PFSK-1 (cell line): ENCODE measurements at regions not wholly inside any gene's neighbourhood (a gene's known extent, or its start where the extent isn't known, plus 50 kb on each side); places are given as distances from the start of the nearest gene placed in this dataset.

Experiments
- POLR2AphosphoS5 ChIP-seq: IDR thresholded peaks from 2 replicates; pipeline ENCODE4 v1.6.1; 2012; ENCODE audit warnings: low read depth, mild to moderate bottlenecking, control low read depth, low read length, moderate library complexity
- SIN3A ChIP-seq: IDR thresholded peaks from 2 replicates; pipeline ENCODE4 v1.6.1; 2012; ENCODE audit warnings: mild to moderate bottlenecking, low read length, moderate library complexity, borderline replicate concordance; ENCODE audit not compliant: insufficient read depth

DNA sequence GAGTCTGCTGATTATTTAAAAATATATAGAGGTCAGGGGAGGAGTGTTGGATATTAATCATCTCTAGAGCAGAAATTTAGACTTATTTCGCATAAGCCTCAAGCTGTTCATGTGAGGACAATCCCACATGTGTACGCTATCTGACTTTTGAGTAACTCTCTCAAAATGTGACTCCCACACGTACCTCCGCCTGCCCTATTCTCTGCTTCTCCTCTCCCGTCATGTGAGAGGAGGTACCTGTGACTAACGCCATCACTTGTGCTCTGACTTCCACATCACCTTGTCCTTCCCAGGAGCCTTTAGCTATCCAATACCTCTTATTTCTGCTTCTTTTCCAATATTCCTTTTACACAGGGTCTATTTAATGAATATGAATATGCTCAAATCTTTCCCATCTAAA lies 119.3 kb upstream of the CALCR start:
- no peak for TF ChIP-seq POLR2AphosphoS5
- TF ChIP-seq SIN3A, result no peak
